ENCODE measurements at regions not wholly inside any gene's neighbourhood (a gene's known extent, or its start where the extent isn't known, plus 50 kb on each side); places are given as distances from the start of the nearest gene placed in this dataset.
"Not testable (repeated sequence)": the region's sequence is repeated elsewhere in the genome, so short reads cannot be mapped to it uniquely, and the experiment has no call there.

- not testable (repeated sequence) for DNase-seq (ENCODE audit: low read depth); H3K4me3 ChIP-seq (ENCODE audit: low read depth, low read length)
Observed at GRCh38 chrX:123788193-123788592, 55.3 kb upstream of the THOC2 start.

GRCh38 chrX:123788744-123789143 is 55.9 kb upstream of the THOC2 start:
- no peak for TF ChIP-seq CTCF (conservative IDR thresholded peaks at IDR 0.05; ENCODE audit: low read depth, low read length)
- H3K4me3 ChIP-seq (ENCODE audit: low read depth, low read length), result no peak overlapping the region
- DNase-seq (ENCODE audit: low read depth), result no peak

- no peak for TF ChIP-seq CTCF (conservative IDR thresholded peaks at IDR 0.05; ENCODE audit: low read depth, low read length)
- H3K4me3 ChIP-seq (ENCODE audit: low read depth, low read length), result no peak overlapping the region
- no peak for DNase-seq (ENCODE audit: low read depth)
Observed at GRCh38 chrX:123797543-123798447, 62.1 kb upstream of the XIAP start.

- H3K4me3 ChIP-seq (ENCODE audit: low read depth, low read length); DNase-seq (ENCODE audit: low read depth): not testable (repeated sequence)
Observed at GRCh38 chrX:123798706-123799430, 61.0 kb upstream of the XIAP start.

- H3K4me3 ChIP-seq (ENCODE audit: low read depth, low read length), result no peak overlapping the region
- no peak for DNase-seq (ENCODE audit: low read depth)
- no peak for TF ChIP-seq CTCF (conservative IDR thresholded peaks at IDR 0.05; ENCODE audit: low read depth, low read length)
Observed at GRCh38 chrX:123801901-123802300, 58.0 kb upstream of the XIAP start.

- TF ChIP-seq CTCF (conservative IDR thresholded peaks at IDR 0.05; ENCODE audit: low read depth, low read length), result no peak
- DNase-seq (ENCODE audit: low read depth), result peak; percentile 38
- H3K4me3 ChIP-seq (ENCODE audit: low read depth, low read length), result no peak overlapping the region
Observed at GRCh38 chrX:123803331-123803983, 56.4 kb upstream of the XIAP start.

- not testable (repeated sequence) for DNase-seq (ENCODE audit: low read depth); H3K4me3 ChIP-seq (ENCODE audit: low read depth, low read length)
Observed at GRCh38 chrX:123803984-123804365, 55.9 kb upstream of the XIAP start.

- no peak for TF ChIP-seq CTCF (conservative IDR thresholded peaks at IDR 0.05; ENCODE audit: low read depth, low read length)
- DNase-seq (ENCODE audit: low read depth), result no peak
- no peak overlapping the region for H3K4me3 ChIP-seq (ENCODE audit: low read depth, low read length)
Observed at GRCh38 chrX:123807835-123808416, 51.9 kb upstream of the XIAP start.
